WTC11 (cell line): ENCODE measurements at regions not wholly inside any gene's neighbourhood (a gene's known extent, or its start where the extent isn't known, plus 50 kb on each side); places are given as distances from the start of the nearest gene placed in this dataset.

Source experiments
- ATAC-seq: fragments of 200-7000 bp; cut with Tn5 transposase; 2 replicates; pipeline ENCODE4 v1.10.0; 2021; ENCODE audit warnings: mild to moderate bottlenecking, moderate library complexity
- CTCF ChIA-PET: fragments of 300-600 bp; sonication (Branson Sonifier 250); formaldehyde crosslinking; loops from one replicate; lab custom pipeline; 2021; ENCODE audit warnings: antibody characterized with exemption; lab: Charles Lee
- POLR2A ChIA-PET: fragments of 350-600 bp; sonication (Branson Sonifier 250); formaldehyde crosslinking; loops from one replicate; lab custom pipeline; 2021; ENCODE audit warnings: antibody characterized with exemption; lab: Charles Lee
- DNase-seq: peaks from one replicate; pipeline ENCODE4 v3.0.0; 2021; ENCODE audit warnings: low spot score
- H3K27ac Mint-ChIP-seq: 2 replicates; pipeline ENCODE4 v1.8.0; 2021; ENCODE audit warnings: mixed read lengths
- H3K27me3 Mint-ChIP-seq: 2 replicates; pipeline ENCODE4 v1.8.0; 2021; ENCODE audit warnings: low read depth, mild to moderate bottlenecking, moderate library complexity, mixed read lengths
- H3K36me3 Mint-ChIP-seq: 2 replicates; pipeline ENCODE4 v1.8.0; 2021; ENCODE audit warnings: mixed read lengths
- H3K4me1 Mint-ChIP-seq: 2 replicates; pipeline ENCODE4 v1.8.0; 2022; ENCODE audit warnings: mixed read lengths
- H3K4me3 Mint-ChIP-seq: 2 replicates; pipeline ENCODE4 v1.8.0; 2021; ENCODE audit warnings: mild to moderate bottlenecking, moderate library complexity, mixed read lengths
- H3K9me3 Mint-ChIP-seq: 2 replicates; pipeline ENCODE4 v1.8.0; 2021; ENCODE audit warnings: mixed read lengths
- AFF4 ChIP-seq: sonication (generic); formaldehyde crosslinking; IDR thresholded peaks from 2 replicates; pipeline ENCODE4 v1.8.1; 2023; ENCODE audit warnings: mild to moderate bottlenecking, missing genetic modification reagents, borderline replicate concordance
- CREM ChIP-seq: sonication (generic); formaldehyde crosslinking; IDR thresholded peaks from 2 replicates; pipeline ENCODE4 v1.8.1; 2022; ENCODE audit warnings: mild to moderate bottlenecking, missing genetic modification reagents, moderate library complexity
- CTCF ChIP-seq: fragments of 200-600 bp; IDR thresholded peaks from 2 replicates; pipeline ENCODE4 v1.8.0; 2022; ENCODE audit warnings: antibody characterized with exemption
- E2F4 ChIP-seq: sonication (generic); formaldehyde crosslinking; IDR thresholded peaks from 2 replicates; pipeline ENCODE4 v1.8.1; 2022; ENCODE audit warnings: low read depth, mild to moderate bottlenecking, moderate library complexity, missing genetic modification reagents, borderline replicate concordance
- EMX1 ChIP-seq: fragments of 250-450 bp; sonication (Bioruptor Pico); IDR thresholded peaks from 2 replicates; pipeline ENCODE4 v1.8.0; 2021; ENCODE audit warnings: mild to moderate bottlenecking
- ESRRA ChIP-seq: sonication (generic); formaldehyde crosslinking; IDR thresholded peaks from 2 replicates; pipeline ENCODE4 v1.8.1; 2022; ENCODE audit warnings: mild to moderate bottlenecking, missing genetic modification reagents, borderline replicate concordance
- FOXK1 ChIP-seq: sonication (generic); formaldehyde crosslinking; IDR thresholded peaks from 2 replicates; pipeline ENCODE4 v1.8.0; 2022; ENCODE audit warnings: mild to moderate bottlenecking, moderate library complexity, missing genetic modification reagents
- FOXP1 ChIP-seq: sonication (generic); formaldehyde crosslinking; IDR thresholded peaks from 2 replicates; pipeline ENCODE4 v1.8.0; 2022; ENCODE audit warnings: missing genetic modification reagents, mild to moderate bottlenecking, moderate library complexity, borderline replicate concordance
- IRF2 ChIP-seq: sonication (generic); formaldehyde crosslinking; IDR thresholded peaks from 2 replicates; pipeline ENCODE4 v1.8.0; 2022; ENCODE audit warnings: low read depth, missing genetic modification reagents, borderline replicate concordance
- MXD4 ChIP-seq: fragments of 250-450 bp; sonication (Bioruptor Pico); IDR thresholded peaks from 2 replicates; pipeline ENCODE4 v1.8.0; 2021; ENCODE audit warnings: mild to moderate bottlenecking, moderate library complexity, borderline replicate concordance
- PRDM15 ChIP-seq: sonication (generic); formaldehyde crosslinking; IDR thresholded peaks from 2 replicates; pipeline ENCODE4 v1.8.0; 2022; ENCODE audit warnings: missing genetic modification reagents
- SP1 ChIP-seq: sonication (generic); formaldehyde crosslinking; conservative IDR thresholded peaks from 2 replicates; pipeline ENCODE4 v1.8.1; 2022; ENCODE audit warnings: missing genetic modification reagents
- TCF7 ChIP-seq: sonication (generic); formaldehyde crosslinking; IDR thresholded peaks from 2 replicates; pipeline ENCODE4 v1.8.0; 2022; ENCODE audit warnings: mild to moderate bottlenecking, low read depth, missing genetic modification reagents, moderate library complexity
- TEAD1 ChIP-seq: sonication (generic); formaldehyde crosslinking; IDR thresholded peaks from 2 replicates; pipeline ENCODE4 v1.8.0; 2022; ENCODE audit warnings: mild to moderate bottlenecking, missing genetic modification reagents
- TEAD4 ChIP-seq: sonication (generic); formaldehyde crosslinking; IDR thresholded peaks from 2 replicates; pipeline ENCODE4 v1.8.0; 2022; ENCODE audit warnings: mild to moderate bottlenecking, missing genetic modification reagents
- ZNF138 ChIP-seq: sonication (generic); formaldehyde crosslinking; conservative IDR thresholded peaks from 2 replicates; pipeline ENCODE4 v1.8.1; 2022; ENCODE audit warnings: mild to moderate bottlenecking, moderate library complexity, missing genetic modification reagents
- TF ChIP-seq, protein P1 (sequence below): sonication (generic); formaldehyde crosslinking; IDR thresholded peaks from 2 replicates; pipeline ENCODE4 v1.8.1; 2022; ENCODE audit warnings: low read depth, missing genetic modification reagents, borderline replicate concordance
- TF ChIP-seq, protein P2 (sequence below): sonication (generic); formaldehyde crosslinking; IDR thresholded peaks from 2 replicates; pipeline ENCODE4 v1.8.1; 2022; ENCODE audit warnings: missing genetic modification reagents, borderline replicate concordance
- TF ChIP-seq, protein P3 (sequence below): sonication (generic); formaldehyde crosslinking; IDR thresholded peaks from 2 replicates; pipeline ENCODE4 v1.8.1; 2022; ENCODE audit warnings: mild to moderate bottlenecking, moderate library complexity, missing genetic modification reagents

- Mint-ChIP-seq H3K27me3 (no peaks in the 10 kb centered on the region), H3K27ac (no peak overlapping the region), H3K4me1 (peaks cover 6% of the 10 kb centered on the region; the same call in 1 of the 2 replicates), H3K4me3 (no peak overlapping the region), H3K9me3 (peaks cover 9% of the 10 kb centered on the region), H3K36me3 (no peaks in the 10 kb centered on the region)
- ChIA-PET CTCF (no interaction called here), POLR2A (no interaction called here)
- TF ChIP-seq, protein P1, sequence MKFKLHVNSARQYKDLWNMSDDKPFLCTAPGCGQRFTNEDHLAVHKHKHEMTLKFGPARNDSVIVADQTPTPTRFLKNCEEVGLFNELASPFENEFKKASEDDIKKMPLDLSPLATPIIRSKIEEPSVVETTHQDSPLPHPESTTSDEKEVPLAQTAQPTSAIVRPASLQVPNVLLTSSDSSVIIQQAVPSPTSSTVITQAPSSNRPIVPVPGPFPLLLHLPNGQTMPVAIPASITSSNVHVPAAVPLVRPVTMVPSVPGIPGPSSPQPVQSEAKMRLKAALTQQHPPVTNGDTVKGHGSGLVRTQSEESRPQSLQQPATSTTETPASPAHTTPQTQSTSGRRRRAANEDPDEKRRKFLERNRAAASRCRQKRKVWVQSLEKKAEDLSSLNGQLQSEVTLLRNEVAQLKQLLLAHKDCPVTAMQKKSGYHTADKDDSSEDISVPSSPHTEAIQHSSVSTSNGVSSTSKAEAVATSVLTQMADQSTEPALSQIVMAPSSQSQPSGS: no peak
- TF ChIP-seq SP1 (CRISPR knock-in tag): no peak
- no peak for ATAC-seq
- no peak for DNase-seq
Measured at GRCh38 chr9:7298123-7298522, 501.5 kb downstream of the DMAC1 start.

GRCh38 chr9:7297521-7297920 is 502.1 kb downstream of the DMAC1 start:
- POLR2A ChIA-PET: no interaction called here
- Mint-ChIP-seq H3K36me3 (no peaks in the 10 kb centered on the region), H3K4me1 (peaks cover 6% of the 10 kb centered on the region; the same call in 1 of the 2 replicates), H3K9me3 (peaks cover 9% of the 10 kb centered on the region), H3K4me3 (no peak overlapping the region), H3K27ac (no peak overlapping the region), H3K27me3 (no peaks in the 10 kb centered on the region)
- TF ChIP-seq FOXP1 (no peak), SP1 (CRISPR knock-in tag) (no peak), ESRRA (CRISPR knock-in tag) (no peak), TCF7 (CRISPR knock-in tag) (no peak), TEAD4 (CRISPR knock-in tag) (no peak), FOXK1 (no peak), IRF2 (CRISPR knock-in tag) (no peak), EMX1 (CRISPR knock-in tag) (no peak), CREM (no peak), ZNF138 (CRISPR knock-in tag) (no peak), E2F4 (no peak), CTCF (no peak), TEAD1 (CRISPR knock-in tag) (no peak), PRDM15 (CRISPR knock-in tag) (no peak), AFF4 (no peak), MXD4 (CRISPR knock-in tag) (no peak)
- TF ChIP-seq, protein P2, sequence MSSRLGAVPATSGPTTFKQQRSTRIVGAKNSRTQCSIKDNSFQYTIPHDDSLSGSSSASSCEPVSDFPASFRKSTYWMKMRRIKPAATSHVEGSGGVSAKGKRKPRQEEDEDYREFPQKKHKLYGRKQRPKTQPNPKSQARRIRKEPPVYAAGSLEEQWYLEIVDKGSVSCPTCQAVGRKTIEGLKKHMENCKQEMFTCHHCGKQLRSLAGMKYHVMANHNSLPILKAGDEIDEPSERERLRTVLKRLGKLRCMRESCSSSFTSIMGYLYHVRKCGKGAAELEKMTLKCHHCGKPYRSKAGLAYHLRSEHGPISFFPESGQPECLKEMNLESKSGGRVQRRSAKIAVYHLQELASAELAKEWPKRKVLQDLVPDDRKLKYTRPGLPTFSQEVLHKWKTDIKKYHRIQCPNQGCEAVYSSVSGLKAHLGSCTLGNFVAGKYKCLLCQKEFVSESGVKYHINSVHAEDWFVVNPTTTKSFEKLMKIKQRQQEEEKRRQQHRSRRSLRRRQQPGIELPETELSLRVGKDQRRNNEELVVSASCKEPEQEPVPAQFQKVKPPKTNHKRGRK (CRISPR knock-in tag): no peak
- TF ChIP-seq, protein P3, sequence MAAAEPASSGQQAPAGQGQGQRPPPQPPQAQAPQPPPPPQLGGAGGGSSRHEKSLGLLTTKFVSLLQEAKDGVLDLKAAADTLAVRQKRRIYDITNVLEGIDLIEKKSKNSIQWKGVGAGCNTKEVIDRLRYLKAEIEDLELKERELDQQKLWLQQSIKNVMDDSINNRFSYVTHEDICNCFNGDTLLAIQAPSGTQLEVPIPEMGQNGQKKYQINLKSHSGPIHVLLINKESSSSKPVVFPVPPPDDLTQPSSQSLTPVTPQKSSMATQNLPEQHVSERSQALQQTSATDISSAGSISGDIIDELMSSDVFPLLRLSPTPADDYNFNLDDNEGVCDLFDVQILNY (CRISPR knock-in tag): no peak
- CTCF ChIA-PET: no interaction called here
- DNase-seq (no peak), ATAC-seq (no peak)
